MM.1S (cell line): ENCODE measurements at regions not wholly inside any gene's neighbourhood (a gene's known extent, or its start where the extent isn't known, plus 50 kb on each side); places are given as distances from the start of the nearest gene placed in this dataset.

Experiments
- DNase-seq: peaks from one replicate; pipeline ENCODE4 v3.0.0-alpha.2; 2015
- H2AFZ ChIP-seq: fragments of 300-600 bp; sonication (generic); 2 replicates; pipeline ENCODE4 v1.6.0; 2016; ENCODE audit warnings: antibody characterized with exemption, low read length
- H3F3A ChIP-seq: fragments of 300-600 bp; sonication (generic); 2 replicates; pipeline ENCODE4 v1.6.1; 2016; ENCODE audit warnings: mild to moderate bottlenecking, antibody characterized with exemption, low read length, moderate library complexity, mixed read lengths; ENCODE audit not compliant: insufficient read depth
- H3K27ac ChIP-seq: fragments of 300-600 bp; sonication (generic); 2 replicates; pipeline ENCODE4 v1.5.1; 2016; ENCODE audit warnings: mild to moderate bottlenecking, low read length
- H3K27me3 ChIP-seq: fragments of 300-600 bp; sonication (generic); replicated peaks from 2 replicates; pipeline ENCODE4 v1.6.0; 2016; ENCODE audit warnings: low read length; ENCODE audit not compliant: insufficient read depth
- H3K36me3 ChIP-seq: fragments of 300-600 bp; sonication (generic); replicated peaks from 2 replicates; pipeline ENCODE4 v1.6.1; 2016; ENCODE audit warnings: mild to moderate bottlenecking, low read length, mixed read lengths; ENCODE audit not compliant: insufficient read depth
- H3K4me1 ChIP-seq: fragments of 300-600 bp; sonication (generic); 2 replicates; pipeline ENCODE4 v1.6.1; 2016; ENCODE audit warnings: low read length, mixed read lengths
- H3K4me2 ChIP-seq: fragments of 300-600 bp; sonication (generic); 2 replicates; pipeline ENCODE4 v1.6.0; 2016; ENCODE audit warnings: low read depth, low read length
- H3K4me3 ChIP-seq: fragments of 300-600 bp; sonication (generic); 2 replicates; pipeline ENCODE4 v1.5.1; 2016; ENCODE audit warnings: low read length, mixed read lengths
- H3K79me2 ChIP-seq: fragments of 300-600 bp; sonication (generic); 2 replicates; pipeline ENCODE4 v1.6.1; 2016; ENCODE audit warnings: mixed run types, low read length, mixed read lengths
- H3K9ac ChIP-seq: fragments of 300-600 bp; sonication (generic); 2 replicates; pipeline ENCODE4 v1.6.1; 2016; ENCODE audit warnings: low read length, mixed read lengths
- H3K9me2 ChIP-seq: fragments of 300-600 bp; sonication (generic); replicated peaks from 2 replicates; pipeline ENCODE4 v1.6.1; 2016; ENCODE audit warnings: mild to moderate bottlenecking, low read length, mixed read lengths; ENCODE audit not compliant: insufficient read depth
- H3K9me3 ChIP-seq: fragments of 300-600 bp; sonication (generic); replicated peaks from 2 replicates; pipeline ENCODE4 v1.6.1; 2016; ENCODE audit warnings: mild to moderate bottlenecking, low read length, mixed read lengths; ENCODE audit not compliant: insufficient read depth
- H4K20me1 ChIP-seq: fragments of 300-600 bp; sonication (generic); 2 replicates; pipeline ENCODE4 v1.6.1; 2016; ENCODE audit warnings: mild to moderate bottlenecking, low read length, moderate library complexity, mixed read lengths; ENCODE audit not compliant: insufficient read depth
- EZH2 ChIP-seq: fragments of 300-600 bp; sonication (generic); optimal IDR thresholded peaks from 2 replicates; pipeline ENCODE3; 2017; ENCODE audit warnings: low read depth, mild to moderate bottlenecking, antibody characterized with exemption, low read length, mixed read lengths
- EZH2phosphoT487 ChIP-seq: fragments of 300-600 bp; sonication (generic); IDR thresholded peaks from 2 replicates; pipeline ENCODE4 v1.6.1; 2018; ENCODE audit warnings: antibody characterized with exemption, low read length
- TF ChIP-seq, protein P1 (sequence below): fragments of 300-600 bp; sonication (generic); IDR thresholded peaks from 2 replicates; pipeline ENCODE4 v1.5.1; 2016; ENCODE audit warnings: antibody characterized with exemption, low read length, mixed read lengths

- Histone ChIP-seq H3K27ac (no peak overlapping the region), H3K9ac (no peak overlapping the region), H2AFZ (no peak overlapping the region), H3F3A (no peaks in the 10 kb centered on the region), H3K27me3 (no peaks in the 10 kb centered on the region), H3K4me3 (no peak overlapping the region), H3K79me2 (no peaks in the 10 kb centered on the region), H3K4me2 (no peak overlapping the region), H4K20me1 (no peaks in the 10 kb centered on the region), H3K9me3 (no peaks in the 10 kb centered on the region), H3K9me2 (no peaks in the 10 kb centered on the region), H3K4me1 (peaks cover 5% of the 10 kb centered on the region), H3K36me3 (no peaks in the 10 kb centered on the region)
- no peak for DNase-seq
- TF ChIP-seq, protein P1, sequence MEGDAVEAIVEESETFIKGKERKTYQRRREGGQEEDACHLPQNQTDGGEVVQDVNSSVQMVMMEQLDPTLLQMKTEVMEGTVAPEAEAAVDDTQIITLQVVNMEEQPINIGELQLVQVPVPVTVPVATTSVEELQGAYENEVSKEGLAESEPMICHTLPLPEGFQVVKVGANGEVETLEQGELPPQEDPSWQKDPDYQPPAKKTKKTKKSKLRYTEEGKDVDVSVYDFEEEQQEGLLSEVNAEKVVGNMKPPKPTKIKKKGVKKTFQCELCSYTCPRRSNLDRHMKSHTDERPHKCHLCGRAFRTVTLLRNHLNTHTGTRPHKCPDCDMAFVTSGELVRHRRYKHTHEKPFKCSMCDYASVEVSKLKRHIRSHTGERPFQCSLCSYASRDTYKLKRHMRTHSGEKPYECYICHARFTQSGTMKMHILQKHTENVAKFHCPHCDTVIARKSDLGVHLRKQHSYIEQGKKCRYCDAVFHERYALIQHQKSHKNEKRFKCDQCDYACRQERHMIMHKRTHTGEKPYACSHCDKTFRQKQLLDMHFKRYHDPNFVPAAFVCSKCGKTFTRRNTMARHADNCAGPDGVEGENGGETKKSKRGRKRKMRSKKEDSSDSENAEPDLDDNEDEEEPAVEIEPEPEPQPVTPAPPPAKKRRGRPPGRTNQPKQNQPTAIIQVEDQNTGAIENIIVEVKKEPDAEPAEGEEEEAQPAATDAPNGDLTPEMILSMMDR: no peak
- TF ChIP-seq EZH2phosphoT487: no peak
- TF ChIP-seq EZH2: no peak
Measured at GRCh38 chr6:10276660-10277287, 138.1 kb downstream of the TFAP2A start.

GRCh38 chr6:10276106-10276505 lies 138.8 kb downstream of the TFAP2A start:
- no peak for TF ChIP-seq EZH2phosphoT487
- TF ChIP-seq, protein P1: no peak
- TF ChIP-seq EZH2: no peak
- Histone ChIP-seq H4K20me1 (no peaks in the 10 kb centered on the region), H3F3A (no peaks in the 10 kb centered on the region), H3K36me3 (no peaks in the 10 kb centered on the region), H2AFZ (no peak overlapping the region), H3K9ac (no peak overlapping the region), H3K9me3 (no peaks in the 10 kb centered on the region), H3K4me1 (peaks cover 5% of the 10 kb centered on the region), H3K4me2 (no peak overlapping the region), H3K9me2 (no peaks in the 10 kb centered on the region), H3K27ac (no peak overlapping the region), H3K79me2 (no peaks in the 10 kb centered on the region), H3K4me3 (no peak overlapping the region), H3K27me3 (no peaks in the 10 kb centered on the region)
- no peak for DNase-seq

DNA sequence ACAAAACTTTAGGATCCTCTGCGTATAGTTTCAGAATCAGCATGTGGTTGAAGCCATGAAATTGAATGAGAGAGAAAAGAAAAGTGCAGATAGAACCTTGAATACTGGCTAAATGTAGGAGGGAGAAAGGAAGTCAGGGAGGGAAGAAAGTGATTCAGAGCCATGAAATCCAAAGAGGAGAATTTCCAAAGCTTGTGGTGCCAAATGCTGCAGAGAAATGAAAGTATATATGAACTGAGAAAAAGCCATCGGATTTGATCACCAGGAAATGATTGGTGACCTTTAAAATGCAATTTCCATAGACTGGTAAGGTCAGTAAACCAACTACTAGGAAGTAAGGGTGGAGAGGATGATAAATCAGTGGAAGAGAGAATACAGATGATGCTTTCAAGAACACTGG lies 142.3 kb downstream of the TFAP2A start:
- Histone ChIP-seq H3K9me3 (no peaks in the 10 kb centered on the region), H3K4me1 (peaks cover 20% of the 10 kb centered on the region), H3K9me2 (no peaks in the 10 kb centered on the region), H3F3A (peaks cover 8% of the 10 kb centered on the region; the same call in 1 of the 2 replicates), H3K36me3 (no peaks in the 10 kb centered on the region), H2AFZ (no peak overlapping the region), H3K4me3 (no peak overlapping the region), H3K4me2 (peak overlapping the region; percentile 27; the same call in 1 of the 2 replicates), H3K27ac (no peak overlapping the region), H3K9ac (no peak overlapping the region), H3K79me2 (no peaks in the 10 kb centered on the region), H3K27me3 (no peaks in the 10 kb centered on the region), H4K20me1 (no peaks in the 10 kb centered on the region)
- no peak for DNase-seq
- TF ChIP-seq EZH2: no peak
- no peak for TF ChIP-seq EZH2phosphoT487
- TF ChIP-seq, protein P1: no peak
